ENCODE measurements at regions not wholly inside any gene's neighbourhood (a gene's known extent, or its start where the extent isn't known, plus 50 kb on each side); places are given as distances from the start of the nearest gene placed in this dataset.

- Histone ChIP-seq H3K4me1 (peaks cover 15% of the 10 kb centered on the region), H3K27me3 (no peaks in the 10 kb centered on the region), H3K9me3 (no peaks in the 10 kb centered on the region), H3K36me3 (no peaks in the 10 kb centered on the region), H3K4me3 (ENCODE audit: low read depth, low read length) (no peak overlapping the region)
- DNase-seq, result no peak
- TF ChIP-seq CTCF (IDR thresholded peaks at IDR 0.05; ENCODE audit: low read depth, low read length), result no peak
Observed at GRCh38 chr2:186069676-186070075, 331.1 kb downstream of the FSIP2 start.

GRCh38 chr2:186085226-186085625, 346.6 kb downstream of the FSIP2 start:
- DNase-seq, result no peak
- TF ChIP-seq CTCF (IDR thresholded peaks at IDR 0.05; ENCODE audit: low read depth, low read length), result no peak
- Histone ChIP-seq H3K27me3 (no peaks in the 10 kb centered on the region), H3K36me3 (no peaks in the 10 kb centered on the region), H3K4me3 (ENCODE audit: low read depth, low read length) (no peak overlapping the region), H3K4me1 (no peaks in the 10 kb centered on the region), H3K9me3 (no peaks in the 10 kb centered on the region)

- H3K27me3 ChIP-seq, result no peaks in the 10 kb centered on the region
- H3K4me3 ChIP-seq (ENCODE audit: low read depth, low read length), result no peak overlapping the region
- no peak for TF ChIP-seq CTCF (IDR thresholded peaks at IDR 0.05; ENCODE audit: low read depth, low read length)
- H3K9me3 ChIP-seq, result no peaks in the 10 kb centered on the region
- no peak for DNase-seq
- no peaks in the 10 kb centered on the region for H3K36me3 ChIP-seq
- H3K4me1 ChIP-seq, result no peaks in the 10 kb centered on the region
Observed at GRCh38 chr2:186093174-186093573, 354.6 kb downstream of the FSIP2 start.

- TF ChIP-seq CTCF (IDR thresholded peaks at IDR 0.05; ENCODE audit: low read depth, low read length), result no peak
- Histone ChIP-seq H3K4me1 (no peaks in the 10 kb centered on the region), H3K4me3 (ENCODE audit: low read depth, low read length) (no peak overlapping the region), H3K27me3 (no peaks in the 10 kb centered on the region), H3K9me3 (no peaks in the 10 kb centered on the region), H3K36me3 (no peaks in the 10 kb centered on the region)
- DNase-seq, result no peak
Observed at GRCh38 chr2:186098821-186099220, 360.2 kb downstream of the FSIP2 start.

GRCh38 chr2:186099826-186100225, 361.2 kb downstream of the FSIP2 start:
- Histone ChIP-seq H3K4me3 (ENCODE audit: low read depth, low read length) (no peak overlapping the region), H3K9me3 (no peaks in the 10 kb centered on the region), H3K36me3 (no peaks in the 10 kb centered on the region), H3K4me1 (no peaks in the 10 kb centered on the region), H3K27me3 (no peaks in the 10 kb centered on the region)
- no peak for TF ChIP-seq CTCF (IDR thresholded peaks at IDR 0.05; ENCODE audit: low read depth, low read length)
- peak; percentile 4 for DNase-seq

- DNase-seq, result no peak
- no peak for TF ChIP-seq CTCF (IDR thresholded peaks at IDR 0.05; ENCODE audit: low read depth, low read length)
Observed at GRCh38 chr2:186100636-186101035, 362.0 kb downstream of the FSIP2 start.

More at GRCh38 chr2:186100636-186101035, 362.0 kb downstream of the FSIP2 start:
- Histone ChIP-seq H3K4me3 (ENCODE audit: low read depth, low read length) (no peak overlapping the region), H3K27me3 (no peaks in the 10 kb centered on the region), H3K9me3 (no peaks in the 10 kb centered on the region), H3K4me1 (no peaks in the 10 kb centered on the region), H3K36me3 (no peaks in the 10 kb centered on the region)

Measured in BE2C (cell line).